AG04449 (cell line): ENCODE measurements at regions not wholly inside any gene's neighbourhood (a gene's known extent, or its start where the extent isn't known, plus 50 kb on each side); places are given as distances from the start of the nearest gene placed in this dataset.

Source experiments
- CTCF ChIA-PET: fragments of 350-600 bp; formaldehyde crosslinking; extraction: SDS; loops from one replicate; lab custom pipeline; 2021; ENCODE audit warnings: antibody characterized with exemption; lab: Yijun Ruan, JAX
- POLR2A ChIA-PET: fragments of 400-600, 350-600 bp; formaldehyde crosslinking; extraction: SDS; loops from one replicate; lab custom pipeline; 2020; ENCODE audit warnings: antibody characterized with exemption, inconsistent platforms; lab: Yijun Ruan, JAX
- DNase-seq: peaks from one replicate; pipeline ENCODE4 v3.0.0-alpha.2; 2010; ENCODE audit warnings: low read depth, low spot score
- H3K4me3 ChIP-seq: 2 replicates; pipeline ENCODE4 v1.5.1; 2011; ENCODE audit warnings: low read depth, mild to moderate bottlenecking, control low read depth, low read length
- TF ChIP-seq, protein P1 (sequence below): IDR thresholded peaks from one replicate; pipeline ENCODE4 v1.5.1; 2011; ENCODE audit warnings: mild to moderate bottlenecking, moderate library complexity, low read length, control low read depth, inconsistent platforms; ENCODE audit not compliant: insufficient read depth; ENCODE audit errors: missing control alignments

DNA sequence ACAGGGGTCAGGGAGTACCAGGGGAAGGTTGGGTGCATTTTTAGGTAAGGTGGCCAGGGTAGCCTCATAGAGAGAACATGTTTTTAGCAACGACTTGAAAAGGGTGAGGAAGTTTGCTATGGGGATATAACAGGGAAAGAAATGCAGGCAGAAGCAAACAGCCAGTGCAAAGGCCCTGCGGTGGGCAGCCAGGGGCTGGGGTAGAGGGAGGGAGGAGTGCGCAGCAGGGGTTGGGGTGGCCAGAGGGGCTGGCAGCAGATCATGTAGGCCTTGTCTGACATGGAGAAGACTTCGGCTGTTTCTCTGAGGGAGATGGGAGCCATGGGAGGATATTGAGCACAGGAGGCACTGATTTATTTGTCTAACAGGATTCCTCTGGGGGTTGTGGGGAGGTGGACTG lies 242.5 kb downstream of the RBM19 start:
- ChIA-PET POLR2A (no interaction called here), CTCF (no interaction called here)
- TF ChIP-seq, protein P1, sequence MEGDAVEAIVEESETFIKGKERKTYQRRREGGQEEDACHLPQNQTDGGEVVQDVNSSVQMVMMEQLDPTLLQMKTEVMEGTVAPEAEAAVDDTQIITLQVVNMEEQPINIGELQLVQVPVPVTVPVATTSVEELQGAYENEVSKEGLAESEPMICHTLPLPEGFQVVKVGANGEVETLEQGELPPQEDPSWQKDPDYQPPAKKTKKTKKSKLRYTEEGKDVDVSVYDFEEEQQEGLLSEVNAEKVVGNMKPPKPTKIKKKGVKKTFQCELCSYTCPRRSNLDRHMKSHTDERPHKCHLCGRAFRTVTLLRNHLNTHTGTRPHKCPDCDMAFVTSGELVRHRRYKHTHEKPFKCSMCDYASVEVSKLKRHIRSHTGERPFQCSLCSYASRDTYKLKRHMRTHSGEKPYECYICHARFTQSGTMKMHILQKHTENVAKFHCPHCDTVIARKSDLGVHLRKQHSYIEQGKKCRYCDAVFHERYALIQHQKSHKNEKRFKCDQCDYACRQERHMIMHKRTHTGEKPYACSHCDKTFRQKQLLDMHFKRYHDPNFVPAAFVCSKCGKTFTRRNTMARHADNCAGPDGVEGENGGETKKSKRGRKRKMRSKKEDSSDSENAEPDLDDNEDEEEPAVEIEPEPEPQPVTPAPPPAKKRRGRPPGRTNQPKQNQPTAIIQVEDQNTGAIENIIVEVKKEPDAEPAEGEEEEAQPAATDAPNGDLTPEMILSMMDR = no peak
- H3K4me3 ChIP-seq = no peak overlapping the region
- DNase-seq = no peak

GRCh38 chr12:113722747-113723146 lies 243.4 kb downstream of the RBM19 start:
- DNase-seq = no peak
- POLR2A ChIA-PET = no interaction called here
- TF ChIP-seq, protein P1 = no peak
- CTCF ChIA-PET = no interaction called here
- no peak overlapping the region for H3K4me3 ChIP-seq

GRCh38 chr12:113720629-113721028 lies 245.5 kb downstream of the RBM19 start:
- POLR2A ChIA-PET = no interaction called here
- DNase-seq = no peak
- TF ChIP-seq, protein P1 = no peak
- H3K4me3 ChIP-seq = no peak overlapping the region
- CTCF ChIA-PET = no interaction called here

DNA sequence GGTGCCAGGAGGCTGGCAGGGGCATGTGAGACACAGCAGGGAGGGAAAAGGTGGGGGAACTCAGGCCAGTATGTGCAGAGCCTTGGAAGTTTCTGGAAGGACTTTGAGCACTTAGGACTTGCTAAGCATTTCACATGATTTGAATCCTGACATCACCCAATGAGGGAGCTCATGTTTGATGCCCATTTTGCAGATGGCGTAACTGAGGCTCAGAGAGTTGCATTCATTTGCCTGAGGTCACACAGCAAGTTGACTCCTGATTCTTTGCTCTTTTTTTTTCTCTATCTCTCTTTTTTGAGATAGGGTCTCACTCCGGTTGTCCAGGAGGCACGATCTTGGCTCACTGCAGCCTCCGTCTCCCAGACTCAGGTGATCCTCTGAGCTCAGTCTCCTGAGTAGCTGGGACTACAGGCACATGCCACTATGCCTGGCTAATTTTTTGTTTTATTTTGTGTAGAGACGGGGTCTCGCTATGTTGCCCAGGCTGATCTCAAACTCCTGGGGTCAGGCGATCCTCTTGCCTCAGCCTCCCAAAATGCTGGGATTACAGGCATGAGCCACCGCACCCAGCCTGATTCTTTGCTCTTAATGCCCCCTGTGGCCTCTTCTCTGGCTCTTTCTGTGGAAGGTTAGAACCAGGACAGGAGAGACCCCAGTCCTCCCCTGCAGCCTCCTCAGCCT lies 246.1 kb downstream of the RBM19 start:
- ChIA-PET POLR2A (no interaction called here), CTCF (no interaction called here)
- H3K4me3 ChIP-seq = no peak overlapping the region
- TF ChIP-seq, protein P1 = no peak
- no peak for DNase-seq

DNA sequence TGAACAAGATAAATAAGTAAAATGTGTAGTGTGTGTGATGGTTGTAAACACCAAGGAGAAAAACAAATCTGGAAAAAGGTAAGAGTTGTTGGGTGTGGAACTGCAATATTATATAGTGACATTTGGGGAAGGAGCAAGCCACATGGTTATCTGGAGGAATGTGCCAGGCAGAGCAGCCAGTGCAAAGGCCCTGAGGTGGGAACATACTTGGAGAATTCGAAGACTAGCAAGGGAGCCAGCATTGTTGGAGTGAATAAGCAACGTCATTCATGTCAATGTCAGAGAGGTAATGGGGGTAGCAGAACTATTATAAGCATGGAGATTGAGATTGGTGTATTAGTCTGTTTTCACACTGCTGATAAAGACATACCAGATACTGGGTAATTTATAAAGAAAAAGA lies 241.5 kb upstream of the LHX5 start:
- TF ChIP-seq, protein P1 = no peak
- CTCF ChIA-PET = no interaction called here
- DNase-seq = no peak
- POLR2A ChIA-PET = no interaction called here
- H3K4me3 ChIP-seq = no peak overlapping the region

- ChIA-PET CTCF (no interaction called here), POLR2A (no interaction called here)
- TF ChIP-seq, protein P1 = no peak
- no peak overlapping the region for H3K4me3 ChIP-seq
- no peak for DNase-seq
Observed at GRCh38 chr12:113712481-113712880, 240.8 kb upstream of the LHX5 start.
